Esophagus muscularis mucosa (tissue), 4 donors: ENCODE measurements at regions not wholly inside any gene's neighbourhood (a gene's known extent, or its start where the extent isn't known, plus 50 kb on each side); places are given as distances from the start of the nearest gene placed in this dataset.

Source experiments
- DNase-seq: peaks from one replicate; pipeline ENCODE4 v3.0.0-alpha.2; 2017; ENCODE audit errors: extremely low spot score
- H3K27ac ChIP-seq, 4 donors: fragments of 200-600 bp; sonication (generic); replicated peaks in 1 of 4; 1 replicate in 3 of 4; 2 replicates in 1 of 4; pipeline ENCODE4 v1.5.1; 2016 to 2019; ENCODE audit warnings: mild to moderate bottlenecking in 1 of 4
- H3K27me3 ChIP-seq, 4 donors: fragments of 200-600 bp; sonication (generic); one replicate each; pipeline versions ENCODE4 v1.5.1 to v1.6.0; 2016 to 2019
- H3K36me3 ChIP-seq, 4 donors: fragments of 200-600 bp; sonication (generic); one replicate each; pipeline ENCODE4 v1.5.1; 2016 to 2019
- H3K4me1 ChIP-seq, 4 donors: fragments of 200-600 bp; sonication (generic); one replicate each; pipeline ENCODE4 v1.5.1; 2016 to 2019
- H3K4me3 ChIP-seq, 4 donors: fragments of 200-600 bp; sonication (generic); 1 replicate in 2 of 4; 2 replicates in 2 of 4; pipeline ENCODE4 v1.5.1; 2016 to 2019; ENCODE audit warnings: mild to moderate bottlenecking in 4 of 4, moderate library complexity in 1 of 4
- H3K9me3 ChIP-seq, 4 donors: fragments of 200-600 bp; sonication (generic); 1 replicate in 3 of 4; 2 replicates in 1 of 4; pipeline ENCODE4 v1.5.1; 2016 to 2019
- CTCF ChIP-seq, 3 experiments: fragments of 200-600 bp in 2 of 3; fragments of 450-650 bp in 1 of 3; sonication (generic) in 2 of 3; IDR thresholded peaks; one replicate each; pipeline ENCODE4 v1.5.1; 2017 to 2019; ENCODE audit warnings: antibody characterized with exemption in 3 of 3, mild to moderate bottlenecking in 2 of 3, moderate library complexity in 1 of 3
- EP300 ChIP-seq: sonication (generic); formaldehyde crosslinking; IDR thresholded peaks from one replicate; pipeline ENCODE4 v1.6.1; 2017; ENCODE audit warnings: antibody characterized with exemption
- POLR2A ChIP-seq: fragments of 450-650 bp; IDR thresholded peaks from one replicate; pipeline ENCODE4 v1.6.1; 2017; ENCODE audit warnings: antibody characterized with exemption, moderate library complexity, mild to moderate bottlenecking, low read depth
- POLR2AphosphoS5 ChIP-seq, 2 donors: sonication (generic); formaldehyde crosslinking; IDR thresholded peaks; one replicate each; pipeline ENCODE4 v1.6.1; 2017; ENCODE audit warnings: antibody characterized with exemption in 2 of 2
- WGBS: methylation state at CpG from one replicate; pipeline ENCODE4 v1.1.5; 2018; 5-methylcytosine and 5-hydroxymethylcytosine counted together
- intact Hi-C: fragments of 100-400 bp; cut with DNase I; formaldehyde crosslinking; loops from one replicate; pipeline ENCODE4 v1.15.1; 2023

- H3K36me3 ChIP-seq, result no peaks in the 10 kb centered on the region
- H3K4me1 ChIP-seq, result peaks cover 0 to 7% (median 0%) of the 10 kb centered on the region in 4 donors
- H3K27me3 ChIP-seq, result no peaks in the 10 kb centered on the region
- WGBS, result 27% methylated on average over 5 of the region's 5 CpGs
- H3K4me3 ChIP-seq, result no peak overlapping the region
- no peak overlapping the region for H3K27ac ChIP-seq
- intact Hi-C loops, result no loop called here
- TF ChIP-seq CTCF (IDR thresholded peaks at IDR 0.05) (no peak), POLR2AphosphoS5 (IDR thresholded peaks at IDR 0.05) (no peak), EP300 (no peak), POLR2A (no peak)
- no peaks in the 10 kb centered on the region for H3K9me3 ChIP-seq
- DNase-seq, result no peak
Observed at GRCh38 chr1:238787471-238787870, 598.9 kb upstream of the CHRM3 start.

DNA sequence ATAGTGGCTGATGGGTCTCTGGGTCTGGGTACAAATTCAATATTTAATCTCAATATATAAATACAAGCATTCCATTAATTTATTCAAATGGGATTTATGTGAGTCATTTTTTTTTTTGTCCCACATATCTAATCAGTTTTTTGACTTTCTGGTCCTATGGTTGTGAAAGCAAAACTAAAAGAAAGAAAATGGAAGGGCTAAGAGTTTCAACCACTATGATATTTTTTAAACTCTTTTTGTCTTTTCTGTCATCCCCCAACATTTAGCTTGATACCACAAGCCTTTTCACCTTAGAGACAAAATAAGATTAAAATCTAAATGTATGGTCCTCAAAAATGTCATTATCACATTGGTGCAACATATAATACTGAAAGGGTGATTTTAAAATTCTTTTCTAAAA is 602.7 kb upstream of the CHRM3 start:
- DNase-seq, result no peak
- H3K9me3 ChIP-seq, result no peaks in the 10 kb centered on the region
- H3K27ac ChIP-seq, result no peak overlapping the region
- H3K4me1 ChIP-seq, result peaks cover 0 to 7% (median 0%) of the 10 kb centered on the region in 4 donors
- H3K27me3 ChIP-seq, result no peaks in the 10 kb centered on the region
- TF ChIP-seq POLR2AphosphoS5 (IDR thresholded peaks at IDR 0.05) (no peak), EP300 (no peak), CTCF (IDR thresholded peaks at IDR 0.05) (no peak), POLR2A (no peak)
- no peak overlapping the region for H3K4me3 ChIP-seq
- no peaks in the 10 kb centered on the region for H3K36me3 ChIP-seq
- intact Hi-C loops, result no loop called here

GRCh38 chr1:238779716-238780115 is 606.7 kb upstream of the CHRM3 start:
- no peaks in the 10 kb centered on the region for H3K27me3 ChIP-seq
- no peak for DNase-seq
- no peak overlapping the region for H3K27ac ChIP-seq
- no peaks in the 10 kb centered on the region for H3K4me1 ChIP-seq
- no peaks in the 10 kb centered on the region for H3K9me3 ChIP-seq
- H3K36me3 ChIP-seq, result no peaks in the 10 kb centered on the region
- WGBS, result 84% methylated on average over 3 of the region's 3 CpGs
- H3K4me3 ChIP-seq, result no peak overlapping the region
- TF ChIP-seq POLR2A (no peak), EP300 (no peak), POLR2AphosphoS5 (IDR thresholded peaks at IDR 0.05) (no peak), CTCF (IDR thresholded peaks at IDR 0.05) (no peak)
- intact Hi-C loops, result no loop called here

DNA sequence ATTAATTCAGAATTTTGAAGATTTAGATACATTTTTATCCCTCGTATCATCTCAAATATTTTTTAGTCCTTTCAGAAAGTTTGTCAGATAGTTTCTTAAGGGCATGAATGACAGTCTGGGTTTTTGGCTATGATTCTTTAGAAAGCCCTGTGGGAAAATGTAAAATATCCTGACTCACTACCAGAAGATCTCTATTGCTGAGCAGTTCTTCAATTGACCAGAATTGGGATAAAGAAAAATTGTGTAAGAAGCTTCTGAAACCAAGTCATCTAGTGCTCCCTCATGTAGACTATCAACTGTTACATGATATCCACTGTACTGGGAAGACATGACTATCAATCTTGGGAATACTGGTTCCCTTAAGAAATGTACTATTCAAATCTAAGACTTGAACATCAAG is 608.3 kb upstream of the CHRM3 start:
- DNase-seq, result no peak
- TF ChIP-seq EP300 (no peak), CTCF (IDR thresholded peaks at IDR 0.05) (no peak), POLR2AphosphoS5 (IDR thresholded peaks at IDR 0.05) (no peak)
- Histone ChIP-seq H3K4me1 (no peaks in the 10 kb centered on the region), H3K27ac (no peak overlapping the region), H3K27me3 (no peaks in the 10 kb centered on the region), H3K4me3 (no peak overlapping the region), H3K9me3 (no peaks in the 10 kb centered on the region), H3K36me3 (no peaks in the 10 kb centered on the region)
- 96% methylated on average over 1 of the region's 1 CpG for WGBS
- intact Hi-C loops, result no loop called here

DNA sequence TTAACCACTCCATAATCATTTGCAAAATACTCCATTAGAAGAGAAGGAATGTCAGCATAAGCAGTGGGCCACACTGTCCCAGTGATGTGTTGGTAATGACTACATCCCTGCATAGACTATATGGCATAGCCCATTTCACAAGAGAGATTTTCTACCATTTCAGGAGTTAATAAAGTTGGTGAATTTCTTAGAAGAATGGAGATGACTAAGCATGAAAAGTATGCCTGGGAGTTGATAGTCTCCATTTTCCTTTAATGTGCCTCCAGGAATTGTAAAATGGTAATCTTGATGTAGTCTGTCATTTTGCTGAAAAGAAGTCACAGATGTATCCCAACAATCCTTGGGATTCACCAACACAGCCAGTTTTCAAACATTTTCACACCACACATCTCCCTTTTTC is 608.8 kb upstream of the CHRM3 start:
- Histone ChIP-seq H3K36me3 (no peaks in the 10 kb centered on the region), H3K27me3 (no peaks in the 10 kb centered on the region), H3K27ac (no peak overlapping the region), H3K4me3 (no peak overlapping the region), H3K4me1 (no peaks in the 10 kb centered on the region), H3K9me3 (no peaks in the 10 kb centered on the region)
- intact Hi-C loops, result no loop called here
- DNase-seq, result no peak
- TF ChIP-seq EP300, result no peak
- TF ChIP-seq POLR2A, result no peak
- no peak for TF ChIP-seq CTCF (IDR thresholded peaks at IDR 0.05)
- TF ChIP-seq POLR2AphosphoS5 (IDR thresholded peaks at IDR 0.05), result no peak
